ENCODE measurements at regions not wholly inside any gene's neighbourhood (a gene's known extent, or its start where the extent isn't known, plus 50 kb on each side); places are given as distances from the start of the nearest gene placed in this dataset.

GRCh38 chr4:19093951-19094350, 1072.4 kb upstream of the LCORL start:
- no peak overlapping the region for H3K4me3 ChIP-seq (ENCODE audit: low read length)
- no peak for TF ChIP-seq CTCF (IDR thresholded peaks at IDR 0.05; ENCODE audit: insufficient read depth, low read depth, low read length, missing control alignments)
- DNase-seq (ENCODE audit: low read depth), result no peak

- no peak for TF ChIP-seq CTCF (IDR thresholded peaks at IDR 0.05; ENCODE audit: insufficient read depth, low read depth, low read length, missing control alignments)
- no peak overlapping the region for H3K4me3 ChIP-seq (ENCODE audit: low read length)
- DNase-seq (ENCODE audit: low read depth), result no peak
These were observed 1071.2 kb upstream of the LCORL start for GRCh38 chr4:19092797-19093196.

GRCh38 chr4:19074036-19074435, 1052.5 kb upstream of the LCORL start:
- no peak overlapping the region for H3K4me3 ChIP-seq (ENCODE audit: low read length)
- no peak for DNase-seq (ENCODE audit: low read depth)
- no peak for TF ChIP-seq CTCF (IDR thresholded peaks at IDR 0.05; ENCODE audit: insufficient read depth, low read depth, low read length, missing control alignments)

GRCh38 chr4:19063662-19064061, 1042.1 kb upstream of the LCORL start:
- no peak for TF ChIP-seq CTCF (IDR thresholded peaks at IDR 0.05; ENCODE audit: insufficient read depth, low read depth, low read length, missing control alignments)
- DNase-seq (ENCODE audit: low read depth), result no peak

GRCh38 chr4:19054916-19055315, 1033.4 kb upstream of the LCORL start:
- TF ChIP-seq CTCF (IDR thresholded peaks at IDR 0.05; ENCODE audit: insufficient read depth, low read depth, low read length, missing control alignments), result no peak
- no peak for DNase-seq (ENCODE audit: low read depth)
- no peak overlapping the region for H3K4me3 ChIP-seq (ENCODE audit: low read length)

More at GRCh38 chr4:19063662-19064061, 1042.1 kb upstream of the LCORL start:
- no peak overlapping the region for H3K4me3 ChIP-seq (ENCODE audit: low read length)

GRCh38 chr4:19051831-19052230, 1030.3 kb upstream of the LCORL start:
- H3K4me3 ChIP-seq (ENCODE audit: low read length), result no peak overlapping the region
- DNase-seq (ENCODE audit: low read depth), result no peak
- no peak for TF ChIP-seq CTCF (IDR thresholded peaks at IDR 0.05; ENCODE audit: insufficient read depth, low read depth, low read length, missing control alignments)

GRCh38 chr4:19047279-19047880, 1025.8 kb upstream of the LCORL start:
- no peak overlapping the region for H3K4me3 ChIP-seq (ENCODE audit: low read length)
- no peak for DNase-seq (ENCODE audit: low read depth)

More at GRCh38 chr4:19047279-19047880, 1025.8 kb upstream of the LCORL start:
- no peak for TF ChIP-seq CTCF (IDR thresholded peaks at IDR 0.05; ENCODE audit: insufficient read depth, low read depth, low read length, missing control alignments)
